ENCODE measurements at regions not wholly inside any gene's neighbourhood (a gene's known extent, or its start where the extent isn't known, plus 50 kb on each side); places are given as distances from the start of the nearest gene placed in this dataset.
"Not testable (repeated sequence)": the region's sequence is repeated elsewhere in the genome, so short reads cannot be mapped to it uniquely, and the experiment has no call there.

DNA sequence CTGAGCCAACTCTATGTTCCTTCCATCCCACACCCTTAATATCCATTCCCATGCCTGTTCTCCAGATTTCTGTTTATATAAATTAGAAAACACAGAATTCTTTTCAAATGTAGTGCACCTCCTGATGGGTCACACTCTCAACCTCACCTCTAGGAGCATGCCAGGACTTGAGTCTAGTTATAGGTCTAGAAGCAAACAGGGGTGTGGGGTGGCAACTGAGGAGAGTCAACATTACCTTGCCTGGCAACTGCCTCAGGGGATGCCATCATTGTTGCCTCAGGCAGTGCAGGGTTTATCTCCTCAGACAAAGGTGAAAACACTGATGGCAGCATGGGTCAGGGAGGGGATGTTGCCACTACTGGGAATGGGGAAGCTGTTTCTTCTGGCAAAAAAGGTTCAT, 181.0 kb upstream of the IPO5 start:
- H3K27ac Mint-ChIP-seq; H3K27me3 Mint-ChIP-seq; H3K4me1 Mint-ChIP-seq (ENCODE audit: low read depth); H3K36me3 Mint-ChIP-seq (ENCODE audit: low read depth); H3K4me3 Mint-ChIP-seq; H3K9me3 Mint-ChIP-seq; intact Hi-C loops (cut with micrococcal nuclease): not testable (repeated sequence)

DNA sequence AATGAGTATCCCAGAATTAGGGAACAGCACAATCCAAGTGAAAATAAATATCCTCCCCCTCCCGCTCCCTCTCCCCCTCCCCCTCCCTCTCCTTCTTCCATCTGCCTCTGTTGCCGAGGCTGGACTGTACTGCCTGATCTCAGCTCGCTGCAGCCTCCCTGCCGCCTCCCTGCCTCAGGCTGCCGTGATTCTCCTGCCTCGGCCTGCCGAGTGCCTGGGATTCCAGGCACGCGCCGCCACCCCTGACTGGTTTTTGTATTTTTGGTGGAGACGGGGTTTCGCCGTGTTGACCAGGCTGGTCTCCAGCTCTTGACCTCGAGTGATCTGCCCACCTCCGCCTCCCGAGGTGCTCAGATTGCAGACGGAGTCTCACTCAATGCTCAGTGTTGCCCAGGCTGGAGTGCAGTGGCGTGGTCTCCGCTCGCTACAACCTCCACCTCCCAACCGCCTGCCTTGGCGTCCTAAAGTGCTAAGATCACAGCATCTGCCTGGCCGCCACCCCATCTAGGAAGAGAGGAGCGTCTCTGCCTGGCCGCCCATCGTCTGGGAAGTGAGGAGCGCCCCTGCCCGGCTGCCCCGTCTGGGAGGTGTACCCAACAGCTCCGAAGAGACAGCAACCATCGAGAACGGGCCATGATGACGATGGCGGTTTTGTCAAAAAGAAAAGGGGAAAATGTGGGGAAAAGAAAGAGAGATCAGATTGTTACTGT, 178.9 kb upstream of the IPO5 start:
- H3K4me3 Mint-ChIP-seq; H3K36me3 Mint-ChIP-seq (ENCODE audit: low read depth); H3K9me3 Mint-ChIP-seq; H3K4me1 Mint-ChIP-seq (ENCODE audit: low read depth); H3K27me3 Mint-ChIP-seq; intact Hi-C loops (cut with micrococcal nuclease); H3K27ac Mint-ChIP-seq: not testable (repeated sequence)

DNA sequence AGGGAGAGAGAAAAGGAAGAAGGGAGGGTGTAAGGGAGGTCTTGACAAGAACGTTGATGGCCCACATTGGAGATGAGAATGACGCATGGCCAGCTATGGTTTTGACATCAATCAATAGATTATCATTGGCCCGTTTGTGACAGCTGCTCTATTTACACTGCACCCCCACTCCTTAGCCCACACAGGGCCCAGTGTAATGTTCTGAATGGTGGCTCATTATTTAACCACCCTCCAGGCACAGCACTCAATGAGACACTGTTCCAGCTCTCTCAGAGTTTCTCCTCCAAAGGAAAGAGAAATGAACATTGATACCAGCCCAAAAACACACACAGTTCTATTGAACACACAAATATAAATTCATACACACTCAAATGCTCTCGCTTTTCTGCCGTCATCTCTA, 173.0 kb upstream of the IPO5 start:
- Mint-ChIP-seq H3K27me3 (no peaks in the 10 kb centered on the region), H3K4me3 (no peak overlapping the region), H3K4me1 (ENCODE audit: low read depth) (no peaks in the 10 kb centered on the region), H3K27ac (no peak overlapping the region), H3K9me3 (peaks cover 52% of the 10 kb centered on the region), H3K36me3 (ENCODE audit: low read depth) (no peaks in the 10 kb centered on the region)
- intact Hi-C loops (cut with micrococcal nuclease), result no loop called here

DNA sequence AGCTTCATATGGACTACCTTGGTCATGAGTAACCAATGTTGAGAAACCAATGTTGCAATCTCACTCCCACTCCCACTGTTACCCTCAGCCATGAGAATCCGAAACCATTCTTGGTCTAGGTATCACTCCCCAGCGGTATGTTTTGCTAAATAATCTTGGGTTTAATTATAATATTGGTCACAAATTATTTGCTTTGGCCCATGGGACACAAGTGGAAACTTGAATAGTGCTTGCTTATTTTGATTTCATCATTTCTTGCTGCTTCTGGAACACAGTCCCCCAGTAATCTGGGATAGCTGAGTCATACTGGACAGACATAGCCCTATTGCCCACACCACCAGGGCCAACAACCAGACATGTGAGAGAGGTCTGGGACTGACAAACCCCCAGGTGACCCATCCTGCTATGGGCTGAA, 171.6 kb upstream of the IPO5 start:
- intact Hi-C loops (cut with micrococcal nuclease), result no loop called here
- H3K36me3 Mint-ChIP-seq (ENCODE audit: low read depth), result no peaks in the 10 kb centered on the region
- H3K9me3 Mint-ChIP-seq, result peaks cover 52% of the 10 kb centered on the region
- H3K4me3 Mint-ChIP-seq, result no peak overlapping the region
- no peaks in the 10 kb centered on the region for H3K27me3 Mint-ChIP-seq
- no peak overlapping the region for H3K27ac Mint-ChIP-seq
- no peaks in the 10 kb centered on the region for H3K4me1 Mint-ChIP-seq (ENCODE audit: low read depth)

GRCh38 chr13:97786510-97786909, 167.0 kb upstream of the IPO5 start:
- H3K4me3 Mint-ChIP-seq, result no peak overlapping the region
- H3K9me3 Mint-ChIP-seq, result peaks cover 44% of the 10 kb centered on the region

DNA sequence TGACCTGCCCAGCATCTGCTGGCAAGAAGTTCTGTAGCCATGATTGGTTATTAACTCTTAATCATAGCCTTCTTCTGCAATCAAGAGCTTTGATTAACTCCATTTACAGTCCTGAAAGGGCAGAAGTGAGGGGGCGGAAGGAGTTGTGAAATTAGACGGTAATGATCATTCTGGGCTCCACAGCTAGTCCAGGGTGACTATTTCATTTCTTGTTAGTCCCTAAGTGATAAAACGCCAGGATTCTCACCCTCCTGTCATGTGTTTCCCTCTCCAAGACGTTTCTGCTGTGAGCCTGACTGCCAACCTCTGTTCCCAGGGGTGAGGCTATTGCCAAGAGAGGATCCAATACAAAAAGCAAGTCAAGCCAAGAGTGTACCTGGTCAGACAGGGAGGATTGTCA, 155.9 kb upstream of the IPO5 start:
- Mint-ChIP-seq H3K36me3 (ENCODE audit: low read depth) (no peaks in the 10 kb centered on the region), H3K27me3 (no peaks in the 10 kb centered on the region), H3K27ac (no peak overlapping the region), H3K4me3 (no peak overlapping the region), H3K4me1 (ENCODE audit: low read depth) (no peaks in the 10 kb centered on the region), H3K9me3 (peaks cover 36% of the 10 kb centered on the region)
- intact Hi-C loops (cut with micrococcal nuclease), result no loop called here

More at GRCh38 chr13:97786510-97786909, 167.0 kb upstream of the IPO5 start:
- intact Hi-C loops (cut with micrococcal nuclease), result no loop called here
- Mint-ChIP-seq H3K36me3 (ENCODE audit: low read depth) (no peaks in the 10 kb centered on the region), H3K4me1 (ENCODE audit: low read depth) (no peaks in the 10 kb centered on the region), H3K27me3 (no peaks in the 10 kb centered on the region), H3K27ac (no peak overlapping the region)

- Mint-ChIP-seq H3K36me3 (ENCODE audit: low read depth) (no peaks in the 10 kb centered on the region), H3K4me1 (ENCODE audit: low read depth) (no peaks in the 10 kb centered on the region)
Observed at GRCh38 chr13:97798171-97798821, 155.2 kb upstream of the IPO5 start.

DNA sequence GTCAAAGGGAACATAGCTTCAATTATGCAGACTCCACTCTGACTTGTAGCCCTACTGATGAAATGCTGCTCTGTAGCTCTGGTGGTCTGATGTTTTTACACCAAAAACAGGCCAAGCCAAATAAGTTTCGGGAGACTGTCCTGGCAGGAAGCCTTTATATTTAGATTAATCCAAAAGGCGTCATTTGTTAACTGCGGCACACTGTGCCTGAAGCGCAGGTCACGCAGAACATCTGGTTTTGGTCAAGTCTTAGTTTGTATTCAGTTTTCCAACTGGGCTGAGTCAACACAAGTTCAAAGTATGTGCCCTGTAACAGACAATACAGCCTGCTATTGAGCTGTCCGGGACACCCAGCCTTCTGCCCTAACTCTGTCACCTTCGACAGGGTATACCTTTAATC, 154.6 kb upstream of the IPO5 start:
- peaks cover 23% of the 10 kb centered on the region for H3K9me3 Mint-ChIP-seq

More at GRCh38 chr13:97798171-97798821, 155.2 kb upstream of the IPO5 start:
- Mint-ChIP-seq H3K9me3 (peaks cover 28% of the 10 kb centered on the region), H3K27me3 (no peaks in the 10 kb centered on the region), H3K27ac (no peak overlapping the region), H3K4me3 (no peak overlapping the region)
- intact Hi-C loops (cut with micrococcal nuclease), result no loop called here

DNA sequence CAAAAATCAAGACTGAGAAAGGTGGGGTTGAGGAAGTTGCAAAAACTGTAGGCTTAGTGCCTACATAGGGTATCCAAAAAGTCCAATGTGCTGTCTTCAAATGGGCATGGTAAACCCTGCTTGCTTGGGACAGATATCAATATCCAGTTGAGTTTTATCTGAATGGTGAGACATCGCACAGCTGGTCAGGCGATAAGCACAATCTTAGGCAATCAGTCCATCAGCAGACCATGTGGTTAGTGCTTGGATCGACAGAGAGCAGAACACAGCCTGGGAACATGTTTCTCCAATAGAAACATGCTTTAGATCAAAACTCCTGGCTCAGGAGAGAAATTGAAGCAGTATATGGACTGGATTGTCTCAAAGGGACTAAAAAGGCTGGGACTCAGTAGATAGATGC, 151.3 kb upstream of the IPO5 start:
- intact Hi-C loops (cut with micrococcal nuclease), result loop anchor here (10.0 kb wide), 1 partner anchor 367 kb away; the partner anchor contains the start of gene RAP2A
- Mint-ChIP-seq H3K4me1 (ENCODE audit: low read depth) (no peaks in the 10 kb centered on the region), H3K9me3 (no peaks in the 10 kb centered on the region), H3K27me3 (no peaks in the 10 kb centered on the region), H3K4me3 (no peak overlapping the region), H3K27ac (no peak overlapping the region), H3K36me3 (ENCODE audit: low read depth) (no peaks in the 10 kb centered on the region)

More for the DNA sequence above, 154.6 kb upstream of the IPO5 start:
- no peak overlapping the region for H3K27ac Mint-ChIP-seq
- no peaks in the 10 kb centered on the region for H3K27me3 Mint-ChIP-seq
- no peaks in the 10 kb centered on the region for H3K36me3 Mint-ChIP-seq (ENCODE audit: low read depth)
- no peaks in the 10 kb centered on the region for H3K4me1 Mint-ChIP-seq (ENCODE audit: low read depth)
- no peak overlapping the region for H3K4me3 Mint-ChIP-seq
- intact Hi-C loops (cut with micrococcal nuclease), result no loop called here

DNA sequence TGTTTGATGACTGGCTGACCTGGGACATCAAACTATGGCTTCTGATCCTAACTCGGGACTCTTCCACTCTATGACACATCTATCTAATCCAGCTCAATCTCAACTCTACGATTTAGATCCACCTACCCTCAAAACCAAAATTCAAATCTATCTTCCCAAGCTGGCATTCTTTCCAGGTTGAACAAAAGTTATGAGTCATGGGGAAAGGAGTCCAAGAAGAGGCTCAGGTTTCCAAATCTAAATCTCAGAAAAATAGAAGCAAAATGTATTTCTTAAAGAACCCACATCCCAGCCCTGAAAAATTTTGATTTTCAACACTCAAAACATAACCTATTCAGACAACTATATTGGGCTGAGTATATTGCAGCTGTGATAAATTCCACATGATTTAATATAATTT, 143.9 kb upstream of the IPO5 start:
- Mint-ChIP-seq H3K9me3 (no peaks in the 10 kb centered on the region), H3K4me3 (no peak overlapping the region), H3K27me3 (no peaks in the 10 kb centered on the region), H3K4me1 (ENCODE audit: low read depth) (no peaks in the 10 kb centered on the region), H3K36me3 (ENCODE audit: low read depth) (no peaks in the 10 kb centered on the region), H3K27ac (no peak overlapping the region)
- intact Hi-C loops (cut with micrococcal nuclease), result loop anchor here (10.0 kb wide), 1 partner anchor 375 kb away; the partner anchor contains the start of gene RAP2A

DNA sequence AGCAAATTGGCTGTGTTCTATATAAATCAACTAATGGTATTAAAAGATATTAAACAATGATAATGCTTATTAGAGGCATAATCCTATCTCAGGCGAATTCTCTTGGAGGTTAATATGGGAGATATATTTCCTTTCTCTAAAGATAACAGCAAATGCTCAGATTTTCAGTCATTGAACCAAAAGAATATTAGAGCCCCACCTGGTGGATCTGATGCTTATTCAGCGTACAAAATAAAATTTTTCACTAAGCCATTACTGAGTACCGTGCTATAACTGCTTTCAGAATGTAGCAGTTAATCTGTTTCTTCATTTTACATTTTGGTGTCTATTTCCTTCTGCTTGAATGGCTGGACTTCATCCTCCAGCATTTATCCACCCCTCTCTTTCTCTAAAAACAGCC, 143.3 kb upstream of the IPO5 start:
- no peaks in the 10 kb centered on the region for H3K27me3 Mint-ChIP-seq
- no peaks in the 10 kb centered on the region for H3K4me1 Mint-ChIP-seq (ENCODE audit: low read depth)
- intact Hi-C loops (cut with micrococcal nuclease), result no loop called here
- no peaks in the 10 kb centered on the region for H3K36me3 Mint-ChIP-seq (ENCODE audit: low read depth)
- H3K9me3 Mint-ChIP-seq, result no peaks in the 10 kb centered on the region
- no peak overlapping the region for H3K4me3 Mint-ChIP-seq
- H3K27ac Mint-ChIP-seq, result no peak overlapping the region

DNA sequence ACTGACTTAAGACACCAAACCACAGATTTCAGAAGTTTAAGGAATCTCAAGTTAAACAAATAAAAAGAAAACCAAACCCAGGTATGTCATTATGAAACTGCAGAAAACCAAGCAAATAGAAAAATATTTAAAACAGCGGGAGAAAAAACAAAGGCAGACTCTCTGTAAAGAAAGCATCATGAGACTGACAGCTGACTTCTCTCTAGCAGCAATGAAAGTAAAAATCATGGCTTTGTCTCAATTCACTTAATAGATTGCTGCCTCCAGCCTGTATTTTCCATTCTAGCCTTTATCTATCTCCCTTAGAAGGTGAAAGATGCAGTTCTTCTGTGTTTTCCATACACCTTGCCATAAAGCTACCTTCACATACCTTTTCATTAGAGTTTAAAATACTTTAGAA, 131.1 kb upstream of the IPO5 start:
- H3K4me3 Mint-ChIP-seq, result no peak overlapping the region
- no peaks in the 10 kb centered on the region for H3K9me3 Mint-ChIP-seq
- intact Hi-C loops (cut with micrococcal nuclease), result no loop called here
- H3K4me1 Mint-ChIP-seq (ENCODE audit: low read depth), result no peaks in the 10 kb centered on the region
- H3K27me3 Mint-ChIP-seq, result no peaks in the 10 kb centered on the region
- no peaks in the 10 kb centered on the region for H3K36me3 Mint-ChIP-seq (ENCODE audit: low read depth)
- no peak overlapping the region for H3K27ac Mint-ChIP-seq

- Mint-ChIP-seq H3K4me1 (ENCODE audit: low read depth) (no peaks in the 10 kb centered on the region), H3K36me3 (ENCODE audit: low read depth) (no peaks in the 10 kb centered on the region), H3K27ac (no peak overlapping the region), H3K9me3 (no peaks in the 10 kb centered on the region), H3K27me3 (no peaks in the 10 kb centered on the region), H3K4me3 (no peak overlapping the region)
- intact Hi-C loops (cut with micrococcal nuclease), result no loop called here
Observed at GRCh38 chr13:97826421-97827012, 127.0 kb upstream of the IPO5 start.

GRCh38 chr13:97834250-97834649, 119.2 kb upstream of the IPO5 start:
- Mint-ChIP-seq H3K27me3 (no peaks in the 10 kb centered on the region), H3K36me3 (ENCODE audit: low read depth) (no peaks in the 10 kb centered on the region), H3K4me1 (ENCODE audit: low read depth) (no peaks in the 10 kb centered on the region), H3K27ac (no peak overlapping the region), H3K4me3 (no peak overlapping the region), H3K9me3 (no peaks in the 10 kb centered on the region)
- intact Hi-C loops (cut with micrococcal nuclease), result no loop called here

All from dendritic cell treated with granulocyte-macrophage colony-stimulating factor and Interleukin-4, amounts not matched to agents 40 ng/mL and 50 ng/mL, for 4 days (primary cell).